Glomerular visceral epithelial cell (primary cell): ENCODE measurements at regions not wholly inside any gene's neighbourhood (a gene's known extent, or its start where the extent isn't known, plus 50 kb on each side); places are given as distances from the start of the nearest gene placed in this dataset.

Experiments
- DNase-seq: peaks from one replicate; pipeline ENCODE4 v3.0.0-alpha.2; 2016; ENCODE audit errors: extremely low spot score

GRCh38 chr2:146496248-146496647, 1348.6 kb upstream of the ACVR2A start:
- no peak for DNase-seq

- peak; percentile 43 for DNase-seq
Observed at GRCh38 chr2:146489386-146489785, 1355.4 kb upstream of the ACVR2A start.

- DNase-seq = peak; percentile 55
Observed at GRCh38 chr2:146481629-146482028, 1363.2 kb upstream of the ACVR2A start.

DNA sequence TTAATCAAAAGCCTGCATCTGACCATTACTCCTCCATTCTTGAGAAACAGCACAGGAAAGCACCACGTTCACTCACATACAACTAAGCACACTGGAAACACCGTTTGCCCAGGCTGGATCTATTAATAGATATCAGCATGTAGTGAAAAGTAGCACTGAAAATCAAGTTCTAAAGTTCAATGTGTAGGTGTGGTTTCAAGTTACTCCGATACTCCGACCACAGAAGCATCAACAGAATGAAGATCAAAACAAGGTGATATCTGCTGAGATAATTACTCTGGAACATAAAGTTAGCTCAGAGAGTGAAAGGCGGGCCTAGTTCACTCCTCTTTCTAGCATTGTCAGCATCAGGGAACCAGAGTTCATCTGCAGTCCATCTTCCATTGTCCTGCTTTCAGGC, 1367.4 kb upstream of the ACVR2A start:
- no peak for DNase-seq

DNA sequence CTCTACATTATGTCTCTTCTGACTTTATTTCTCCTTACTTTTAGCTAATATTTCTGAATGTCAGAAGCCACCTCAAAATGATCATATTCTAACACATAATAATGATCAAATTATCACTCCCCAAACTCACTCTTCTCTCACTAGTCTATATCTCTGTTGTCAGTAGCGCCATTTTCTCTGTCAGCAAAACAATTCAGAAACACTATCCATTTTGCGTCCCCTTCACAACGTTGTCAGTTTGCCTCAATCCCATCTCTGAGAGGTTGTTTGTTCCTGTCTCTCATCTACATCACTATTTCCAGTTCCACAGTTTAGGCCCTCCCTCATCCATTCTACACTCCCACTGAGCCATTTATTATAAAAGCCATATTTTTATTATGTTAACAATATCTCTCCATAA, 1376.3 kb upstream of the ACVR2A start:
- DNase-seq = no peak

DNA sequence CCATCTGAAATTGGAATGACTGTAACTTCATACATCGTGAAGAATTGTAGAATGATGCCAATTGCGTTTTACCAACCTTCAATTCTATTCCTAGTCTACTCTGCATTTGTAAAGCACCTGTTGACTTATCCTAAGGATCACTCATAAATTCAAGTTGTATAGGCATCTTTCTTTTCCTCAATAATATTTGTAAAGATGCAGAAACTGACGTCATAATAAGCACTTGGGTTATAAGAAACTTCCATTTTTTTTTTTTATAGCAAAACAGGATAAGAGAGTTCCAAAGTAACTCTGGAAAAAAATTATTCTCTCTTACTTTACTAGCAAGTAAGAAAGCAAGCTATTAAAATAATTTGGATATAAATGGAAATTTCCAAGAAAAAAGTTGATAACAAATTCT, 1377.4 kb upstream of the ACVR2A start:
- DNase-seq = no peak

GRCh38 chr2:146465460-146465859, 1379.4 kb upstream of the ACVR2A start:
- DNase-seq = no peak

DNA sequence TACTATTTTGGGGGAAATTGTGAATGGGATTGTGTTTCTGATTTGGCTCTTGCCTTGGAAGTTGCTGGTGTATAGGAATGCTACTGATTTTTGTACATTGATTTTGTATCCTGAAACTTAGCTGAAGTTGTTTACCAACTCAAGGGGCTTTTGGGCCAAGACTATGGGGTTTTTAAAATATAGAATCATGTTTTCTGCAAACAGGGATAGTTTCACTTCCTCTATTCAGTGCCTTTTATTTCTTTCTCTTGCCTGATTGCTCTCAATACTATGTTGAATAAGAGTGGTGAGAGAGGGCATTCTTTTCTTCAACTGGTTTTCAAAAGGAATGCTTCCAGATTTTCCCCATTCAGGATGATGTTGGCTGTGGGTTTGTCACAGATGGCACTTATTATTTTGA, 1383.8 kb upstream of the ACVR2A start:
- DNase-seq = no peak

DNA sequence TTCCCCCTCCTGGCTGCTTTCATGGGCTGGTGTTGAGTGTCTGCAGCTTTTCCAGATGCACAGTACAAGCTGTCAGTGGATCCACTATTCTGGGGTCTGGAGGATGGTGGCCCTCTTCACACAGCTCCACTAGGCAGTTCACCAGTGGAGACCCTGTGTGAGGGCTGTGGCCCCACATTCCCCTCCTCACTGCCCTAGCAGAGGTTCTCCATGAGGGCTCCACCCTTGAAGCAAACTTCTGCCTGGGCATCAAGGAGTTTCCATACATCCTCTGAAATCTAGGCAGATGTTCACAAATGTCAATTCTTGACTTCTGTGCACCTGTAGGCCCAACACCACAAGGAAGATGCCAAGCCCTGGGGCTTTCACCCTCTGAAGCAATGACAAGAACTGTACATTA, 1386.2 kb upstream of the ACVR2A start:
- no peak for DNase-seq

GRCh38 chr2:146457221-146457620, 1387.6 kb upstream of the ACVR2A start:
- DNase-seq = peak; percentile 22

- DNase-seq = no peak
Observed at GRCh38 chr2:146455325-146455724, 1389.5 kb upstream of the ACVR2A start.

- no peak for DNase-seq
Observed at GRCh38 chr2:146451972-146452371, 1392.9 kb upstream of the ACVR2A start.

GRCh38 chr2:146450131-146450530, 1394.7 kb upstream of the ACVR2A start:
- no peak for DNase-seq

GRCh38 chr2:146444987-146445386, 1399.8 kb upstream of the ACVR2A start:
- DNase-seq = no peak

DNA sequence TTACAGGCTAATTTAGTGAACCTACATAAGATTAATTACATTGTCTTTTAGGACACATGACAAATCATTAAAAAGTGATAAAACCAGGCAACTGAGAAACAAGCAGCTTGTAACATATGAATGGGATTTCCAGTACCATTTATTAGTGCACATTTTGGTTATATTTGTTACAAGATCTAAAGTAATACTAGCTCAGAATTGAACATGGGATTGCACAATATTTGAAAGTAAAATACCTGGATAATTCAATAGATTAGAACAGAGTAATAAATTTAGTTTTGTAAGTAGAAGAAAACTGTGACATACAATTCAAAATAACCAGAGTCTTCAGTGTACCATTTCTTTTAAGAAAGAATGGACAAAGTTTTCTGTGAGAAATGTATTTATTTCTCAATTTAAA, 1400.7 kb upstream of the ACVR2A start:
- DNase-seq = no peak

- no peak for DNase-seq
Observed at GRCh38 chr2:146438246-146438645, 1406.6 kb upstream of the ACVR2A start.

DNA sequence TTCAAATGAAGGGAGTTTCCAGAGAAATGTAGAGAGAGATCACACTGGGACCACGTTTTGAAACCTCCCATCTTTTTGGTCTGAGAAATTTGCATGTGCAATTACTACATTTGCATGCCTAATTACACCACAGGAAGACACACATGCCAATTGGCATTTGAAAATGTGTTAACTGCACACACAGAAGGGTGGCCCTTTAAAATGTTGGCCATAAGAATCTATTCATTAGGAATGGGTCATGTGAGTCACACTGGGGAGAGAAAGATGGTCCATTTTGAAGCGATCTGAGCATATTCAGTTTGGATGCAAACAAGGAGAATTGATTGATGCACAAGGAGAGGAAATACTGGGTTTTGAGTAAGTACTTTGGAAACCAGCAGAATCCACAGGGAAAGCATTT, 1407.1 kb upstream of the ACVR2A start:
- DNase-seq = no peak

DNA sequence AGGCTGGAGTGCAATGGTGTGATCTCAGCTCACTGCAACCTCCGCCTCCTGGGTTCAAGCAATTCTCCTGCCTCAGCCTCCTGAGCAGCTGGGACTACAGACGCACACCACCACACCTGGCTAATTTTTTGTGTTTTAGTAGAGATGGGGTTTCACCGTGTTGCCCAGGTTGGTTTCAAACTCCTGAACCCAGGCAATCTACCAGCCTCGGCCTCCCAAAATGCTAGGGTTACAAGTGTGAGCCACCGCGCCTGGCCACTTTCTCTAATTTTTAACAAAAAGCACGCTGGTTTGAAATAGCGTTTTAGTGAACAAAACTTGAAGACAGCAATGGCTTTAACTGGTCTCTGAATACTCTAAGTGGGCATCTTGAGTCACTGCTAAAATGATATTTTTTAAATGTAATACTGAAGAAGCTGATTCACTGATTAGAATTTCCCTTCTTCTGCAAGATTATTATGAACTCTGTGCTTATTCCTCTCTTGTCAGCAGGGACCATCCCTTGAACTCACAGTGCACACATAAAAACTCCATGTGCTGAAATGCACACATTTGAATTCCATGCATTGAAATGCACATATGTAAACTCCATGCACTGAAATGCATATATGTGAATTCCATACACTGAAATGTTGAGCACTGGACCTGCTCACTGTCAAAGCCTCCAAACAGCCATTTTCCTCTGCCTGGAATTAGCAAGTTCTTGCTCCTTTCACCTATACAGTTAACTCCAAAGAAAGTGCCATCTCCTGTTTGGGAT, 1411.5 kb upstream of the ACVR2A start:
- DNase-seq = no peak

- no peak for DNase-seq
Observed at GRCh38 chr2:146429366-146429765, 1415.5 kb upstream of the ACVR2A start.

DNA sequence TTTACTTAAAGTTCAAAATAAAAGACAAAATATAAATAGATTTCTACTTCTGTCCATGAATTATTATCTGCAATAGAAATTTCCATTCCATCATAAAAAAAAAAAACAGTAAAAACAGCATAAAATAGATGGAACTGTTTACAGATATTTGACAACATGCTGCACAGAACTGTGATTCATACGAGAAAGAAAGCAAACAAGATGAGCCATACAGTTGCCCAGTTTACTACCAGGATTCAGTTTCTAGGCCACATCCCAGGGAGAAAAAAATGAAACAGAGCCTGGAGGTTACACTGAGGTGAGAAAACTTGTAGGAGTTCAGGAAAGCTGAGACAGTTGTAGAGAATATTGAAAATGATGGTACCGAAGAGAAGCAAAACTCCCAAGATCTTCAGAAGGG, 1426.9 kb upstream of the ACVR2A start:
- no peak for DNase-seq

- no peak for DNase-seq
Observed at GRCh38 chr2:146415291-146415690, 1429.5 kb upstream of the ACVR2A start.

- DNase-seq = no peak
Observed at GRCh38 chr2:146414456-146414855, 1430.4 kb upstream of the ACVR2A start.

DNA sequence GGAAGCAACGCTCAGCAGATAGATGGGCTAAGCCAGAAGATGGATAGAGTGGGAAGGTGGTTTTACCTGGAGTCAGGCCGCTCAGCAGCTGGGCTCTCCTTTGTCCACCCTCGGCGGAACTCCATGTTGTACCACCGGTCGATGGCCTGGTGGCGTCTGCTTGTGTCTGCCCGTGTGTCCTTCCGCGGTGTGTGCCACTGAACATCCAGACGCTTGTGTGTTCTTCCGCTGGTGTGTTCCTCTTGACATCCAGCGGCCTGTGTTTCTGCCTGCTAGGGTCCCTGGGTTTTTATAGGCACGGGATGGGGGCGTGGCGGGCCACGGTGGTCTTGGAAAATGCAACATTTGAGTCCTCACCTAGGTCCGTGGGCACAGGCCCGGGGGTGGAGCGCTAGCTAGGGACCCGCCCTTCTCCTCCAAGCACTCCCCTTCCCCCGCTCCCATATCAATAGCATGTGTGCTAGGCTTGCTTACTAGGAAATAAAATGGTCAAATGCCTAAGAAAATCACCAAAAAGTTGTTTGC, 1431.7 kb upstream of the ACVR2A start:
- DNase-seq = no peak

DNA sequence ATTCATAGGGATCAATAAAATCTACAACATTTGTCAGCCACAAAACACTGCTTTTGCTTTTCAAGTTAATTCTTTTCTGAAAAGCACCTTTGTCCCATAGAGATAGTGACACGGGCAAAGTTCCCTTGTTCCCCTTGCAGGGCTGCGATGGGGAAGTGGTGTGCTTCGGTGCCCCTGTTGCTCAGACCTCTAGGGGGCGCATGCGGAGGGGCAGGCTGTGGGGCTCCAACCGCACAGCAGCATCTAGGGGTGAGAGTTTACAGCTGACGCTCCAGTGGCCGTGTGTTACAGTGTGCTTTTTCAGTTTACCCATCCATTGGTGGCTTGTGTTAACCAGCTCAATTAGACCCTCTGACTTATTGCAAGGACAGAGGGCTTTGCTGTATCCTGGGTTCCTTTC, 1432.2 kb upstream of the ACVR2A start:
- DNase-seq = no peak
